ENCODE measurements at regions not wholly inside any gene's neighbourhood (a gene's known extent, or its start where the extent isn't known, plus 50 kb on each side); places are given as distances from the start of the nearest gene placed in this dataset.

DNA sequence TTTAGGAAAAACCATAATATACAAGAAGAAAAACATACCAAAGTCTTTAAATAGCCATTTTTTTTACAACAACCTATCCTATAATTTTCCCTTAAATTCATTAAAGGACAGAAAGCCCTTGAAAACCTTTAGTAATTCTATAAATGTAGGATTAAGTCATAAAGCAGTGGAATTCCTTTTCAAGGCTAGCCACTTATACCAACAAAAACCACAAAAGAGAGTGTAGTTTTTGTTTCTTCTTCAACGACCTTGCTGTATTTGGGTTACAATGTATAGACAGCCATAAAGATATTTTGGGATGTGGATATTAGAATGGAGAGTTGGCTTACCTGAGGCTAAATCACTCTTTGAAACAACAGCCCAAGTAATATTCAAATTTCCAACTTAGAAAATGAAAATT is 296.6 kb upstream of the CDIN1 start:
- DNase-seq, result no peak

DNA sequence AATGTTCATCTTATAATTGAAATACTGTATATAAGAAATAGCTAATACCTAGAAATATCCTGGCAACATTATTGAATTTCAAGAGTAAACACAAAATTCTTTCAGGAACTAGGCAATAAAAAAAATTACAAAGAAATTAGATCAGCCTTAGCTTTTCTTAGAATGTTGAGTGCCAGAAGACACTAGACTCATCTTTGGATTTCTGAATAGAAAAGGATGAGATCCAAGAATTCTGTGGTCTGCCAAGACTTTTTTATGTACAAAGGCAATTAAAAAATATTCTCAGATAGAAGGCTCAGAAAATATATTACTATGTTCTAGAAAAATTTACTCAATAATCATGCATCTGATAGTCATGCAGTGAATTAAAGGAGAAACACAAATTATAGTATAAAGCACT is 294.5 kb upstream of the CDIN1 start:
- no peak for DNase-seq

DNA sequence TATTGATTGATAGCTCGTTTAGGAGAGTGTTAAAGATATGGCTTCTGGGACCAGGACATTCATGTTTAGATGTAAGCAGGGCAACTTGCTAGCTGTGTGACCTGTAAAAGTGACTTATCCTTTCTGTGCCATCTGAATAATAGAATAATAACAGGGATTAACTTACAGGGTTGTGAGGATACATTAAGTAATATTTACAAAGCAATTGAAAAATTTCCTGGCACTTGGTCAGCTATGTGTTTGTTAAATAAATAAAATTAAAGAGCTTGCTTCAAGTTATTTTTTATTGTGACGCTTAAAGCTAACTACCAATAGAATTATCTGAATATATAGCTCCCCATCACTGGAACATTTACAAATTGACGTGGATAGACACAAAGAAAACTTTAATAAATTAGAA is 287.9 kb upstream of the CDIN1 start:
- no peak for DNase-seq

DNA sequence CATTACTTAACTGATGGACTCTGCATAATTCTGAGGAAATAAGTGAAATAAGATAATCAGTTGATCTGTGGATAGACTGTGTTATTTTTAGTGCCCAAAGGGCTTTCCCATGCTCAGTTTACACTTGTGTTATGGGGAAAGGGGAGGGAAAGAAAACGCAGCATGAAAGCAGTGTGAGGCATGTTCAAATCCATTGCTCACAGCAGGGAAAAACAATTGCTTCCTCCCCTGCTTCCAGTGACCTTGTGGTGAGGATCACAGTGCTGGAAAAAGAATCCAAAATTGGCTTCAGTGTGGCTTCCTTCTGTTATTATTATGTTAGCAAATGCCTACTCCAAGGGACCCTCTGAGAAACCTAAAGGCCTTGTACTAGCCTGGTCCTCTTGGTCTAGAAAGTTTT is 285.1 kb upstream of the CDIN1 start:
- no peak for DNase-seq

DNA sequence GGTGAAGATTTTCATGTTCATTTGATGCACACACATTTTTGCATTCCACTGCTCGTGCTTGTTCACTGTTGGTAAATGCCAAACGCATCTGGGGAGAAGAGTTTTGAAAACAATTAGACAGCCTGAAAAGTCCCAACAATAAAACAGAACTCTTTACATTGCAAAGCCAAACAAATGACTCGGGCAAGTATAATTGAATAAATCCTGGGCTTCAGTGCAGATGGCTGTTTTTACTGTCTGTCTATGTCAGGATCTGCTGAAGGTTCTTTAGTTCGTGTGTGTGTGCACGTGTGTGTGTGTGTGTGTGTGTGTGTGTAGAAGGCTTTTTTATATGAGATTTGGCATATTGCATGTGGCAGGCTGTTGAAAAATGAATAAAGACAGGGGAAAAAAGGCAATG is 277.5 kb upstream of the CDIN1 start:
- peak; percentile 42 for DNase-seq

DNA sequence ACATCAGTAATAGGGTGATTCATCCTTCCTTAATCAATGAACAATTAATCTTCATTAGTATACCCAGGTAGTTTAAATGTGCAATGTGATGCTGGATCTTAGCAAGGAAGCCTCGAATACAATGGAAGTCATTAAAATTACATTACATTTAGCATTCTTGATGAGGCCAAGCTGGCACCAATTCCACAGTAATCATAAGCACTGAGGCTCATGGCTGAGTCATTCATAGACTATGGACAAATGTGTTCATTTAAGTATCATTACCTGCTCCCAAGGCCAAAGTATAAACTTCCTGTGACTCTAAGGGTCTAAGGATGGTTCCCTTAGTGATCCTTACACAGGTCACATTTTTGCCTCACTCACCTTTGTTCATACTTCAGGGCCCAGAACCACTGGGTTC is 266.4 kb upstream of the CDIN1 start:
- DNase-seq, result no peak

DNA sequence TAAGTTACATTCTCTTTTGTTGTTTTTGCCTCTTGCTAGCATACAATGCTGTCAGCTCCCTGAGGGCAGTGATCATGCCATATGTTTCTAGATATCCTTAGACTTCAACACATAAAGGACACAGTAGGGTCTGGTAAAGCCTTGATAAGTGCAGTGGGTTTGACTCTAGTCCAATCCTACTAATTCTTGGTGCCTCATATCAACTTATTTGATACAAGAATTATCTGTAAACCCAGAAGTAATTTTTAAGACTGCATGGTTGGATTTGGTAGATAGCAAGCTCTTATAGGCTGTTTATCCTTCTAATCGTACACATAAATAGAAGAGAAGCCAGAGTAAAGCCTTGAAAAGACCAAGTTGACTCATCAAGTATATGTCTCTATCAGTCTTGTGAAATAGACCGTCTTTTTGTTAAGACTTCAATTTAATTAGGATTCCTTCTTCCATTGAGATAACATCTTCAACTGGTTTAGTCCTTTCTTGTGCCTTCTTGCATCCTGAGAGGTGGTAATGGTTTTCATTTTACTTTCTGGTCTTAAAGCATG is 265.6 kb upstream of the CDIN1 start:
- DNase-seq, result no peak

DNA sequence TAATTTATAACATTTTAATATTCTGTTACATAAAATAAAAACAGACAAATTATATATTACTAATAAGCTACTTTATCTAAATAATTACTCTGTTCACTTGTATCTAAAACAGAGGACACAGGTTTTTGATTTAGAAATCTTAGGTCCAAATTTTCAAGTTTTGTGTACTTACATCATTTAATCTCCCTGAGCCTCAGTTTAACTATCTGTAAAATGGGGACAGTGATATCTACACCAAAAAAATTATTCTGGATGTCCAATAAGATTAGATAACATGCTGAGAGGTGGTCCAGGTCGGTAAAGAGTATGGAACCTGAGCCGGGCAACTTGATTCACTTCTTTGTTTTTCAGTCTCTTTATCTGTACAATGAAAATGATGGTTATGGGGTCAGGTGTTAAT is 263.8 kb upstream of the CDIN1 start:
- DNase-seq, result no peak

DNA sequence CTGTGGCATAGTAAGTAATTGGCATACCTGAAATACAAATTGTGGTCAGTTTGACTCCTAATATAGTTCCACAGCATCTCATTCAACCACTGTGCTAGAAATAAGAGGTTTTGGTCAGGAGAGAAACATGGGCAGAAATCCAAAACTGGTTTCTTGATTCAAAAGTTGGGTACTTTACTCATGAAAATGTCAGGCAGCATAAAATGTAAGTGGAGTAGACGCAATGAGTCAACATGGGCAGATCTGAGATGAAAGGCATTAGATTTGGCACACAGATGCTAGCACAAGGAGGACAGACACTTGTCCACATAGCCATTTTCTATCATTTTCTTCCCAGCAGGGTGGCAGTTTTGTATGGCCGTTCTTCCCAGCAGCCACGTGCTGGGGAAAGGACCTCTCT is 255.8 kb upstream of the CDIN1 start:
- DNase-seq, result no peak

DNA sequence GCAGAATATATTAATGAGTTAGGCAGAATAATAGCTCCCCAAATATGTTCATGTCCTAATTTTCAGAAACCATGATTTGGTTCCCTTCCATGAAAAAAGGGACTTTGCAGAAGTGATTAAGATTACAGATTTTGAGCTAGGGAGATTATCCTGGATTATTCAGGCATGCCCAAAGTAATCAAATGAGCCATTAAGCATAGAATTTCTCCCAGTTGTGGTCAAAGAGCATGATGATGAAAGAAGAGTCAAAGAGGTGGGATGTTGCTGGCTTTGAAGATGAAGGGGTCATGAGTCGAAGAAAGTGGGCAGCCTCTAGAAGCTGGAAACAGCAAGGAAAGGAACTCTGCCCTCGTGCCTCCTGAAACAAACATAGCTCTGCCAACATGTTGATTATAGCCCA is 254.2 kb upstream of the CDIN1 start:
- DNase-seq, result no peak

DNA sequence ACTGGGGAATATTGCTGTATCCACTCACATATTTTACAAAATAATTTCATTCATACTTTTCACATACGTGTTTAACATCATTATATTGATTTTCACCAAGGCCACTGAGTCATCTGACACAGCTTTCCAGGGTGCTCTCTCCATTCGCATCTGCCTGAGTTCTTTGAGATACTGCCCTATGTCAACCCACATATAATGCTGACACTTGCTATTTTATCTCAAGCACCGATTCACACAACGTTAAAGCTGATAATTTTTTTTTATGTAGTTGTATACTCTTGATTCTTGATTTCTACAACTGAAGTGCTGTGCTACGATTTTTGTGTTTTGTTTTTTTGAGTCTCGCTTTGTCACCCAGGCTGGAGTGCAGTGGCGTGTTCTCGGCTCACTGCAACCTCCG is 249.8 kb upstream of the CDIN1 start:
- DNase-seq, result no peak

DNA sequence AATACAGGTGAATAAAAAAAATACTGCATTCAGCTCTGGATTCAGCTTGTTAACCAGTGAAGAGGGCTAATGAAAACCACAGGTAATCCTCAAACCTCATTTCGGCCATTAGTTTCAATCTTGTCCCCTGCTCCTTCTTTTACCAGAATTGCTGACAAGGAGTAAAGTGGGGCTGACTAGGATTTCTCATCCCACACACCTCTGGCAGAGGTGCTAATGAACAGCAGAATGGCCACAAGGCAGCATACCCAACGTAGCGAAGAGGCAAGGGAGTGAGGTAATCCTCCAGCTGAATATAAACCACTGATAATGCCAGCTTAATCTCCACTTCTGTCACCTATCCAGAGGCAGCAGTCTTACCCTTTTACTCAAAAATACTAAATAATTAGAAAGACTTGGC is 248.8 kb upstream of the CDIN1 start:
- DNase-seq, result no peak

DNA sequence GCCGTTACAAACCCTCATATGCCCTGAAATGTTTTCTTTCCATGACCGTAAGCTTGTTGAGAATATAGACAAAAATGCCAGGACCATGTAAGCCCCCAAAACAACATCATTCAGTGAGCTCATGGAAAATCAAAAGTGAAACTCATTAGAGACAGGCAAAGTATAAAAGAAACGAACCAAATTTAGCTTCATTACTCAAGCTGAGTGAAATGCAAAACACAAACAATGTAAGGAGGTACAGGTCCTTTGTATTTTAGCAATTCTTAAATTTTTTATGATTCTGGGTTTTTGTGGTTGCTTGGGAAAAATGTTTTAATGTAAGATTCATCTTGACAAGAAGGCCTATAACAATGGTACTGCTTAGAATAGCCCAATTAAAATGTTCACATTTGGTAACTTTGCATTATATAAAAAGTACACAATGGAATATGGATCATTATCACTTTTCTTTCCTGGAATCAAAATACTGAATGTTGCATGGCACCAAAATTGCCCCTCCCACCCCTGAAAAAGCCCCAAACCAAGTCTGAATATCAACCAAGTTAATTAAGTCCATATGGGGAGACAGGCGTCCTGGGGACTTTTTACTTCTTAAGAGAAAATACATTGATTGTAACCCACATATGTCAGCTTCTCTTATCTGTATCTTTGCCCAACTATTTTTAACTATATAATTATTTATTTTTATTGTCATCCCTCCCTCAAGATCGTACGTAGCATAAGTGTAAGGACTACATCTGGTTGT is 247.7 kb upstream of the CDIN1 start:
- peak; percentile 31 for DNase-seq

DNA sequence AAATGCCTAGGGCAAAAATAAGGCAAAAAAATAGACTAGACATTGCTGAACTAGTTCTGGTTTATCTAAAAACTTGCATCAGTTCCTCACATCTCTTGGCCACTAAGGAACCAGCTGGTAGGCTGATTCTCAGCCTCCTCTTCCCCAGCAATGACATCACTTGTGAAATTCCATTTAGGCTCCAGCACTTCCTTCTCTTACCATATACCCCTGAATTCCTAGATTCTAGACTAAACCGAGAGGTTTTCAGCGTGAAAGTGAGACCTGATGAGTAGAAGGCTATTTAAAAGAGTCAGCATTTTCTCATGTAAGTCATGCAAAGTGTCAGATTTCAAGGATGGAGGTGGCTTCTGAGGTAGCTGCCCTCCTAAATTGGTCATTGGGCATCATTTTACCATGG is 247.1 kb upstream of the CDIN1 start:
- no peak for DNase-seq

DNA sequence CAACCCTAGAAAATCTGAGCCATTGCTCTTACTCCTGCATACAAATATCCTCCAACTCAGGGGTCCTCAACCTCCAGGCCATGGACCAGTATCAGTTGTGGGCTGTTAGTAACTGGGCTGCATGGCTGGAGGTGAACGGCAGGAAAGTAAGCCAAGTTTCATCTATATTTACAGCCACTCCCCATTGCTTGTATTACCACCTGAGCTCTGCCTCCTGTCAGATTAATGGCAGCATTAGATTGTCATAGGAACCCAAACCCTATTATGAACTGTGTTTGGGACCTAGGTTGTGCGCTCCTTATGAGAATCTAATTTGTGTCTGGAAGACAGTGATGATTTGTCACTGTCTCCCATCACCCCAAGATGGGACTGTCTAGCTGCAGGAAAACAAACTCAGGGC is 246.5 kb upstream of the CDIN1 start:
- no peak for DNase-seq

DNA sequence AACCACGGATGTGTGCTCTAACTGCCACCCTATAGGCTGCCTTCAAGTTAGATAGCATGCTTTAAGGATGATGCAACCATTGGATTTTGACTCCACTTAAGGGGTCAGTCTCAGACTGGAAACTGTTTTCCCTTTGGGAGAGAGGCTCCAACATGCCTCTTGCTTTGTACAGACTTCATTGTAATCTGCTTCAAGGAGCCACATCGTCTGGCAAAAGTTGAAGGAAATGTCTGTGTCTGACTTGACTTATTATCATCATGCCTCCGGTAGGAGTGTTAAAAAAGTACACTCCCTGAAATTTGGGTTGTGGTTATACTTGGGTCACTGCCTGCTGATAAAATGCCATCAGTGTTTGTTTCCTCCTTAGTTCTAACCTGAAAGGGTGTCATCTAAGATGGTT is 245.4 kb upstream of the CDIN1 start:
- DNase-seq, result no peak

DNA sequence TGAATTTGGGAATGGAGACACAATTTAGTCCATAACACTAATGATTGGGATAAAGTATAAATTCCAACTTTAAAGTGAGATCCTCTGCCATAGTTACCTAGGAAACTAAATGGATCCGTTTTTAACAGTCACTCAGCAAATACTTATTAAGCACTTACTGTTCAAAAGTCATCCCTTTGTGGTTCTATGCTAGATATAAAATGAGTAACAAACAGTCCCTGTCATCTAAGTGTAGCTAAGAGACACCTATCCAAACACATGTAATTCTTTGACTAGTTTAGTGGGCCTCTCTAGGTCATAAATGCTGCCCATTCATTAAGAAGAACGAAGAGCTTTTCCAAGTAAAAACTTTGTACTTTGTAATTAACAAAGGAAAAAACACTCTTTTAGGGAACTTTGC is 244.2 kb upstream of the CDIN1 start:
- DNase-seq, result no peak

DNA sequence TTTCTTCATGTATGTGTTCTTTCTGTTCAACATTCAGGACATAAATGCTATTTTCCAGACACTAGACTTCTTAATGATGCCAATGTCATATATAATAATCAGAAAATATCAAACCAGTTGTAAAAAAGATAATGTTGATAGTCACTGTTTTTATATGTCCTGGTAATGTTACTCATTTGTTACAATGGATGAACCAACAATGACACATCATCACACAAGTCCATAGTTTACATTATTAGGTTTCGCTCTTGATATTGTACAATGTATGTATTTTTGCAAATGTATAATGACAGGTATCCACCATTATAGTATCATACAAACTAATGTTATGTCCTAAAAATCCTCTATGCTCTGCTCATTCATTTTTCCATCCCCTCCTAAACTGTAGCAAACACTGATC is 243.8 kb upstream of the CDIN1 start:
- DNase-seq, result no peak

DNA sequence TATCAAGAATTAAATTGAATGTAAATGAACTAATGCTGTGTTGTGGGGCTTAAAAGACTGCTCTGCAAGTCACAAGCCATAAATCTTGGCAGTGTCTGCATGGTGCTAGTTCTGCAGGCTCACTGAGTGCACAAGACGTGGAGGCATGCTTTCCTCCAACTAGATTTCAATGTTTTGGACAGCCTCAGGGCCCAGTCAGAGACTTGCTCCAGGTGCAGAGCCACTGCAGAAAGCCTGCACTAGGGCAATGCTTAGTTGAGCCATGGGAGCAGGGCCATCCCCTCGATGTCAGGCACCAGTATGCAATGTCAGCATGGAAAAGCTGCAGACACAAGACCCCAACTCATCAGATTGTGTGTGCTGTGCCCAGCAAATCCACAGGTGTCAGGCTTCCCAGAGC is 234.5 kb upstream of the CDIN1 start:
- no peak for DNase-seq

DNA sequence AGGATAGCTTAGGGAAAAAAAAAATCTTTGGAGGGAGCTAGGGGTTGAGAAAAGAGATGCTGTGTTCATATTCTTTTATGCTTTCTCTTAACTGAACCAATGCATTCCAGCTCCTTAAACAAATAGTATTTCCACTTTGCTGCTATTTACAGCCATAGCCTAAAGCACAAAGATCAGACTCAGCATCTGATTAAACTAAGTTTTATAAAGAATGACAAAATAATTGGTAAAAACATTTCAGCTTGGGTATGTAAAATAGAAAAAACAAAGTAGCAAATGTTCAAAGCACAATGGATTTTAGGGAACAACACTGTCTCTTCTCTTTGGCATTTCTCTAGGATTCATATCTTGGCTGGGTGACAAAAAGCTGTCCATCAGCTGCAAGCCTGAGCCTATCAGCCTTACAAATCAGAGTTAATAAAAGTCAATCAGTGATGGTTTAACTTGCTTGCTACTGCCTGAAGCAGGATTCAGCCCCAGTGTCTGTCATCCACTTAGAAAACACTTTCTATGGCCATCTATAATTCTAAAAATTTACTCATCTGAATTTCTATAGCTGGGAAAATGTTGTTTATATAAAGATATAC is 232.1 kb upstream of the CDIN1 start:
- DNase-seq, result no peak

DNA sequence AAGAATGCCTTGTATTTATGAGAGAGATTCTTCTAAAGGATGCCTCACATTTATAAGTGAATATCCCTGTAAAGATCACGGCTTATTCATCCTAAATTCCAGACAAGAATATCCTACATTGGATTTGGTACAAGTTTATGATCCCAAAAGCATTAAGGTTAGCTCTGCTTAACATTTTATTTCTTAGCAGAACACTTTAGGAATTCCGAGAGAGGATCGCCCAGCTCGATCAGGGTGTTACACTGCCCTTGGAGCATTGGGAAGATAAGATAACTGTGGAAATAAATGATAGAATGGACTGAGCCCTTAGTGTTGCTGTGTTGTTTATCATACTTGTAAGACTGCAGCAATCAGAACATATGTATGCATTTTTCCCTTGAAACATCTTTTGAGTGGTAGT is 223.0 kb upstream of the CDIN1 start:
- no peak for DNase-seq

DNA sequence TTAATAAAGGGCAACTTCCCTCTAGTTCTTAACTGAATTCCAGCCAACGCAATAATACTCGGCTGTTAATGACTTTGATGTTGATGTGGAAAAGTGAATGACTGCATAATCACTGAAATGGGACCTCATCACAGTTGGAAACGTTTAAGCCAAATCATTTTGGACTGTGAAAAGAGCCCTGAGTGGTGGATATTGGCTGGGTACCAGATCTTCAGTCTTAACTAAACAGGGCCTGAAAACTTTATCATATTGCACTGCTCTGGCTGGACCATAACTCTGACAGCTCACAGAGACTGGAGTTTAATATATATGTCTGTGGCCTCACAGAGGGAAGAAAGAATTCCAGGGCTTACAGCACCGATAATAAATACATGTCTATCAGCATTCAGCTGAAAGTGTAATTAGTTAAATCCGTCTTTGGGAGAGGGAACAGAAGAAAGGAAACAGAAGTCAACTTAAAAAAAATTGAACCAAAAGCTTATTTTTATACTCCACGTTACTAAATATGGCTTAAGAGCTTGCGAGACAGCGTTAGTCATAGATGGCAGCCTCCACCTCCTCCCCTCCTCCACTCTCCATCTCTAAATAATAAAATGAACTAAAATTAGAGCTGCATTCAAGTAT is 222.3 kb upstream of the CDIN1 start:
- peak; percentile 66 for DNase-seq

DNA sequence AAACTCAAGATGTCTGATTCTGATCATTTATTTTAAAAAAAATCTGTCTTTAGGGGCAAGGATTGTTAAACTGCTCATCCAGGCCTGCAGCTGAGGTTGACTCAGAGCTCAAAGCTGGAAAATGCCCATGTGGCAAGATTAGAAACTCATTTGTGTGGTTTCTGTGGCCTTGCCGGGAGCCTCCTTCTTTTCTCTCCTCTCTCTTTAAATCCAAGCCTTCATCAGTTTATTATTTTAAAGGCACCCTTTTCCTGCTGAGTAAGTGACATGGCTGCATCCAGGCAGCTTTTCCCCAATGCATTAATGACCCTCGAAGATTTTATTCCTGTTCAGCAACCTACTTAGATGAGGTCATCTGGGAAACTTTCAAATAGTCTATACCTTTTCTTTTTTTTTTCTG is 221.3 kb upstream of the CDIN1 start:
- DNase-seq, result no peak

DNA sequence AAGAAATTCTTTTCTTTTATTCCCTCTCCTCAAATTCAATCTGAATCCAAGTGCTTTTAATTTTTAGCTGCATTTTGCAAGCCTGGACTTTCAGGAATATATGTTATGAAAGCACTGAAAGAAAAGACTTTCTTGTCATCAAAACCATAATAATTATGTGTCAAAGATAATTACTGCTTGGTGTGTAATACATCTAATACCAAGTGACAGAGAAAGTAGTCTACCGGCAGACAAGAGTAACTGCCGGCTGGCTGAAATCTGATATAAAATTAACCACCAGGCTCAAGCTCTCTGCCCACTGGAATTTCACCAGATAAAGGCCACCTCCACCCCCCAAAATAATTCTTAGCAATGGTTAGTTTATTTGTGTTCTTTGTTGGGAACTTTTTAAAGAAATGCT is 220.9 kb upstream of the CDIN1 start:
- no peak for DNase-seq
